Activated naive CD8-positive, alpha-beta T cell treated with anti-CD3 and anti-CD28 coated beads, Interleukin-2, amount 50 U/mL, for 16 hours (primary cell): ENCODE measurements at regions not wholly inside any gene's neighbourhood (a gene's known extent, or its start where the extent isn't known, plus 50 kb on each side); places are given as distances from the start of the nearest gene placed in this dataset.

Source experiments
- DNase-seq: peaks from one replicate; pipeline ENCODE4 v3.0.0-alpha.2; 2020; ENCODE audit warnings: low read depth, low spot score

DNA sequence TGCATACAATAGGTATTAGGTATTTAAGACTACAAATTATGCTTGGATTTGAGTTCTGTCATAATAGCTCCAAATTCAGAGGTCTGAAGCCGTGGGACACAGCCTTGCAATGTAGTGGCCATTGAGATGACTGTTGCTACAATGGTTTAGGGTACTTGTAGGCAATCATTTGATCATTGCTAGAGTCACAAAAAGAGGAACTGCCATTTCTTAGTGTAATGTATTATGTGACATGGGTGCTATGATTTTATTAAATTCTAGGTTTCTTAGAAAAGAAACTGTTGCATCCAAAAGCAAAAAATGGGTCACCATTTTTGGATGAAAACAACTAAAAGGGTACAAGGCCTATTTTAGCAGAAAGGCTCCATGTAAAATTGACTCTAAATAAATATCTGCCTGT lies 129.9 kb upstream of the ZNF644 start:
- DNase-seq: no peak

DNA sequence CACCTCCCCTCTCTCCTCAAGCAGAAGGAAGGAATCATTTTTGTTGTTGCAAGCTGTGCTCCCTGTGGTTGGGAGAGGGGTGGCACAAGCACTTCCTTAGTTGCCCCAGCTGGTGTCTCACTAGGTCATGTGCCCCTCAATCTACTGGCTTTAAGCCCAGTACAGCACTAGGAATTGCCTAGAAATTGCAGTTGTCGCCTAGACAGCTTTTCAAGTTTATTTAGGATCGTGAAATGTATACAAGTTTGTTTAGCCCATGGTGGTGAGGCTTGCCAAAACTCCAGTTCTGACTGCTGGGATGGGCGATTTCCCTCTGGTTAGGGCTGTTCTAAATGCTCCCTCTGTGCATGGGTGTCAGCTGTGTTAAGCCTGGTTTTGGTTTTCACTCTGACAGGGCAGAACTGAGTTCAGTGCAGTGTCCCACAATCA lies 126.8 kb upstream of the ZNF644 start:
- DNase-seq: no peak

DNA sequence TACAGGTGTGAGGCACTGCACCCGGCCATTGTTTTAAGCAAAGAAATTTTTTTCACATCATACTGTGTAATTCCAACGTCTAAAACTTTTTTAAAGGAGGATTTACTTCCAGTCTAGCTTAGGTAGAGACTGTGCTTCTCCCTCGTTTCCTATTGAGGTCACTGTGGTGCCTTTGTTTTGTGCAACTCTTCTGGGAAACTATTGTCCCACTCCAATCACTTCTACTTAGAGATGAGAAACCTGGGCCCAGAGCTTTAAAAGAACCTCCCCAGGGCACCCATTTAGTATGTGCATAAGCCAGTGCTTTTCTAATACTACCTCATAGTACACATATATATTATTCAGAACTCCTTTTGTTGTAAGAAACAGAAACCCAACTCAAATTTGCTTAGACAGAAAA lies 120.0 kb upstream of the ZNF644 start:
- DNase-seq: no peak

DNA sequence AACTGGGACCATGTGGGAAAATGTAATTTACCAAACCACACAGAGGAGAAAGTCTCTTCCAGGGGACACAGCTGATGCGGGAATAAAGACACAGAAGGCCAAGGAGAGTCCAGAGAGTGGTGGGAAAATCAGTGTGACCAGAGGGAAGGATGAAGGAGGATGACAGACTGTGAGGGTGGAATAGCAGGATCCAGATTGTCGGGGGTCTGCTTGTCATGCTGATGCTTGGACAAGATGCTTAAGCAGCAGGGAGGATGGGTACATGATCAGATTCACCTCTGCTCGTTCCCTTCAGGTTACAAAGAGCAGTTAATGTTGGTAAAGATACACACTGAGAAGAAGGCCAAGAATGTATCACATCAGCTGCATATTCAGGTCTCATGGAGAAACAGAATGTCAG lies 117.1 kb upstream of the ZNF644 start:
- DNase-seq: no peak

DNA sequence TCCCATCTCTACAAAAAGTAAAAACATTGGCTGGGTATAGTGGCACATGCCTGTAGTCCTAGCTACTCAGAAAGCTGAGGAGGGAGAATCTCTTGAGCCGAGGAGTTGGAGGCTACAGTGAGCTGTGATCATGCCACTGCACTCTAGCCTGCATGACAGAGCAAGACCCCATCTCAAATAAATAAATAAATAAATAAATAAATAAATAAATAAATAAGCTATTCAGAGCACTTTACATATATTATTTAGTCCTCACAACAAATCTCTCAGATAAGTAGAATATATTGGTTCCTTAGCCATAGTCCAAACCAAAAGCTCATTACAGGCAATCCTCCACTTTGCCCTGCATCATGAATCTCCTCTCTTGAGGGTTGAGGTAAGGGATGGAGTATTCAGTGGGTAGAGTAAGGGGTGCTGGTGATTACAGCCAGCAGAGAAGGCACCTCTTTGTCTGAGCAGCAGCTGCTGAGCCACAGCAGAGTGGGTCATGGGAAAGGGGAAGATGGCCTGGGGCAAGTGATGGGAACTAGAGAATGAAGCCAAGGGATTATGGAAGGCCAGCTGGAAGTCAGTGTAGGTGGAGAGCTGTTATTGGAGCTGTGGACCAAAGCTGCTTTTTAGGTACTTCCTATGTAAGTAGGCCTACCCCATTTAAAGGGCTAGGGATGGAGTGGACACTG lies 115.5 kb upstream of the ZNF644 start:
- DNase-seq: no peak

DNA sequence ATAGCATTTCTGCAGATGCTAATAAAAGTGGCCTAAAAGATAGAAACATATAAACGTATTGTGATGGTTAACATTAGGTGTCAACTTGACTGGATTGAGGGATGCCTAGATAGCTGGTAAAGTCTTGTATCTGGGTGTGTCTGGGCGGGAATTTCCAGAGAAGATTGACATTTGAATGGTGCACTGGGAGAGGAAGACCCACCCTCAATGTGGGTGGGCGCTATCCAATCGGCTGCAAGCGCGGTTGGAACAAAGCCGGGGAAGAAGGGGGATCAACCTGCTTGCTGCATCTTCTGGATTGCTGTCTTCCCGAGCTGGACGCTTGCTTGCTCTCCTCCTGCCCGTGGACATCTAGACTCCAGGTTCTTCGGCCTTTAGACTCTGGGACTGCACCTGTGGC lies 114.0 kb upstream of the ZNF644 start:
- no peak for DNase-seq

DNA sequence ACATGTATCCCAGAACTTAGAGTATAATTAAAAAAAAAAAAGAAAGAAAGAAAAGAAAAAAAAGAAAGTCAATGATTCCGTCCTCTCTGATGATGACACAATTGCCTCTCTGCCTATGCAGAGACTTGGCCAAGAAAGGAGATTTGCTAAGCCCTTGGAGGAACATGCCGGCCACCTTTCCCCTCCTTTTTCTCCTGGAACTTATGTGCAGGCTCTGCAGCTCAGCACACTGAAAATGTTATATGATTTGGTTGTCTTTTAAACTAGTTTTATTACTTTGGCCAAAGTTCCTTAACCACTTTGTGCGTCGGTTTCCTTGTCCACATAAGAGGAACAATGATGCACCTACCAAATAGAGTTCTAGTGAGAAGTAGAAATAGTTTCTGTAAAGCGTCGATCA lies 111.4 kb upstream of the ZNF644 start:
- no peak for DNase-seq

DNA sequence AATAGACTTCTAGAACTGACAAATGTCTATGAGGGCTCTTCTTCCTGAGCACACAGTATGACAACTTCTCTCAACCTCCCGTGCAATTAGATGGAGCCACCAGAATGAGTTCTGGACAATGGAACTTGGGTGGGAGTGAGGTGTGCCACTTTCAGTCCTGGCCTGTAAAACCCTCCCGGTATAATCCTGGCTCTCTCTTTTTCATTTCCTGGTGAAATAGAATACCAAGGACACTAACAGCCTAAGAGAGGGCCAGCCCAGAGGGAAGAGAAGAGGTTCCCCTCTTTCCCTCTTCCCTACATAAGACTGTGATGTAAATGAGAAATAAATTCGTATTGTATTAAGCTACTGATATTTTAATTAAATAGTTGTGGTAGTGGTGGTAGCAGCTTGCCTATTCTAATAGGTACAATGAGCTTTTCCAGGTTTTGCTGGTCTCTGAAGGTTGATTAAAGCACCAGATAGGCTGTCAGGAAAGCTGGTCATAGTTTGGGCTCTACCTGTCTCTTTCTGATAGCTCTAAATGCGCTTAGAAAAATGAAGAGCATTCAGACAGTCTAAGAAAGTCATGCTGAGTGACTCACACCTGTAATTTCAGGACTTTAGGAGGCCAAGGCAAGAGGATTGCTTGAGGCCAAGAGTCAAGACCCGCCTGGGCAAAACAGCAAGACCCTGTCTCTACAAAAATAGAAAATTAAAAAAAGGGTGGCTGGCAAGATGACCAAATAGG lies 108.6 kb upstream of the ZNF644 start:
- no peak for DNase-seq

DNA sequence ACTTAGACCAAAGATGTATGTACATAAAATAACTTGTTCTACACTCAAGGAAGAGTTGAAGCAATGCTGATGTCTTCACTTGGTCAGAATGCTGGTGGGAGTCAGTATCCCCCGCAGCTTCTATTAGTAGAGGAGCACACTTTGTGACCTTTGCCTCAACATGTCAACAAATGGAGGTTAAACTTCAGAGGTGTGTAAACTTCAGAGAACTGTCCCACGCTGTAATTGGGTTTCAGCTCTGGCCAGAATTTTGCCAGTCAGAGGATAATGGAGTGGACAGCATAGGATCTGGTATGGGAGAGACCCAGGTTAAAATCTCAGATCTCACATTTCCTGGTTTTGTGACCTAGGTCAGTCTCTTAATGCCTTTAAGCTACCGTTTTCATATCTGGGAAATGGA lies 107.6 kb upstream of the ZNF644 start:
- DNase-seq: no peak

DNA sequence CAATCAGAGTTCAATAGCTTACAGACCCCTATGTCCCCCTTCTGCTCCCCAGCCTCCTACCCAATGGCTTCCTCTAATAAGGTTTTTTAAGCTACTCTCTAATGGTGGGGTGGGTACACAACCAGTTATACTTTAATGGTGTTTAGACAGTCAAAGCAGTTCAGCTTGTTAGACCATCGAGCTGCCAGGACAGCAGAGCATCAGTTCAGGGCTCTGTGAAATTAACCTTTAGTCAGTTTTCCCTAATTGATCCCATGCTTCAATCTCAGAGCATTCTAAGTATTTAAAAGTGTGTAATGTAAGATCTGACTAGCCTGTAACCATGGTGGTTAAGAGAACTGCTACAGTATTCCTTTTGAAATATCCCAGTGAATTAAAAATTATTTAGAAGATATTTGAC lies 107.2 kb upstream of the ZNF644 start:
- no peak for DNase-seq

DNA sequence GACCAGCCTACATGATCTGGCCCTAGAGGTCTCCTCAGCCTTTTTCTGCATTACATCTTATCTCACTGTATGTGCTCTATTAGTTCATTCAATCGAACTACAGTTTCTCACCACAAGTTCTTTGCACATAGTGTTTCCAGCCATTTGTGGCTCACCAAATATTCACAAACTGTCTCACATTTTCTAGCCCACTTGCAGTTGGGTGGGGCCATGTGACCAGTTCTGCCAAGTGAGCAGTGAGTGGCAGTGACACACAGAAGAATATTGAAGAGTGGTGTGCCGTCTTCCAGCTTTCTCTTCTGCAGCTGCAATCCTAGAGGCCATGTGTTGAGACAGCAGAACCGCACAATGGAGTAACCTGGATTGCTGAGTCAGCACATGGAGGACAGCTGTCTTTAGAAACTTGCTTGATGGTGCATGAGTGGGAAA lies 103.2 kb upstream of the ZNF644 start:
- DNase-seq: no peak

DNA sequence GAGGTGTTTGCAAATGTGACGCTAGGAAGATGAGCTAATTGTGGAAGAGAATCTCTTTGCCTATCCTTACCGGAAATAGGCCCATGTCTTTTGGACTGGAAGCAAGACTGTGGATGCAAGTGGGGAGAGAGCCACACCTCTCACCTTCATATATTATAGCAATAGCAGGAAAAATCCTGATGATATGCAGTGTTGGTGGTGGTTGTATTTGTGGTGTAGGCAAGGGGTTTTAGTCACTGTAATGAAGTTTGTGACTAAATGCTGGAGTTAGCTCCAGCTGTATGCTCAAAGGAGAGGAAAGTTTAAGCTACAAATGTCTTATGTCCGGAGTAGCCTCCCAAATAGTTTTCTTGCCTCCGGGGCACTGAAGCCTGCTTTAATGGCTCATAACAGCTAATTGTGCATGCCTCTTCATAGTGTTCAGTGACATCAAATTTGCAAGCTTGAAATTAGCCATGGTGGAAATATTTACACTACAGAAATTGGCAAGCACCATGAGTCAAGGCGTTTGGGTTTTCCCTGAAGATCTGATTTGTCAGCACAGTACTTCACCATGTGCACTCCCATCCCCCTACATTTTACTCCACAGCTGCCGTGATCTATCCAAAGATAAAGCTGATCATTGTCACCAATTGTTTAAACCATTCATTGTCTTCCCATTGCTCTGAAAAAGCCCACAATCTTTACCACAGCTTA lies 102.6 kb upstream of the ZNF644 start:
- no peak for DNase-seq

DNA sequence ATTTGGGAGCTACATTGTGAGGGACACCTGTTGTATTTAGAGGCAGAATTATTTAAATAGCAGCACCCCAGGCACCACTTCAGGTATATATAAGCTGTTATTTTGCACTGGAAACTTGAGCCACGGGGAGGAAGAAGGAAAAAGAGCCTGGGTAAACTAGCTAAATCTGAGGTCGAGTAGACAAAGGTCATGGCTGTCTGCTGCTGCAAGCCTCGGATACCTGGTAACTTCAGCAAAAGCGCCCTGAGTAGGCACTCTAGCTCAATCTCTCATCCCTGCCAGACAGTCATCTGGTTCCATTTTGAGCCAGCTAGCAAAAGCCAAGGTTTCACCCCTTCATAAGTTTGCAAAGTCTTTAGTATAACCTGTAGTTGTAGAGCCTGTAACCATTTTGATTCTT lies 101.9 kb upstream of the ZNF644 start:
- DNase-seq: no peak

DNA sequence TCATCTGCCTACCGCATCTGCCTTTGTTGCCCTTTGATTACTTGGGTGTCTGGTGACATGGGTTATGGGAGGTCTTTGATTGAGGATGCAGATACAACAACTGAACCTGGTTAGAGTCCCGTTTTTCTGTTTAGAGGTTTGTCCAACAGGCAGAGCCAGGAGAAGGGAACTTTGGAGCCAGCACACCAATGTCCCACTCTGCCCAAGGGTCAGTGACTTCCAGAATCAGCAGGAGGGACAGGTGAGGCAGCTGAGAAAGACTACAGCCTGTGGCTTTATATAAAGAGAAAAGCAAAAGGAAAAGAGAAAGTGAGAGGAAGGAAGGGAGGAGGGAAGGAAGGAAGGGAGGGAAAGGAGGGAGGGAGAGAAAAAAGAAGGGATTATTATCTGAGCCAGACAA lies 101.5 kb upstream of the ZNF644 start:
- no peak for DNase-seq

DNA sequence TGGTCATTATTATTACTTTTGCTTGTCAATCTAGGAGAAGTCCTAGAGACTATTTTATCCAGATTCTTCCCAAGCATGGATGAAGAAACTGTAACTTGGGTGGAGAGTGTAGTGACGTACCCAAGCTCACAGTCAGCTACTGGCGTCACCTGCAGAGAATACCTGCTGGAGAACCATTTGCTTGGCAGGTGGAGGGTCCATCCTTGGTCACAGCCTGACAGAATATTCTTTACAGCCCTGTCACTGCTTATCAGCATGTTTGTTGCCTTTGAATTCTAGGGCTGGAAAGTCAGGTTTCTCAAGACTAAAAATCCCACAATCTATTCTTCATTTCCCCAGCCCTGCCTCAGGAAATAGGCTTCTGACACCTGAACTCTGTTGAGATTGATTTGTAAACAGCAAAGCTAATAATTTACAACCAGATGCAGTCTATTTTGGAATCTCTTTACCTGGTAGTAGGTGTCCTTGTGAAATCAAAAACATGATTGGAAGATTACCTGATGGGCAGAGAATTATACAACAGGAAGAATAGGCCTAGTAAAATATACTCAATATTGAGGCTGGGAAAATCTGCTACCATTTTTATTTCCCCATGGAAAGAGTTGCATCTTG lies 100.4 kb upstream of the ZNF644 start:
- no peak for DNase-seq

DNA sequence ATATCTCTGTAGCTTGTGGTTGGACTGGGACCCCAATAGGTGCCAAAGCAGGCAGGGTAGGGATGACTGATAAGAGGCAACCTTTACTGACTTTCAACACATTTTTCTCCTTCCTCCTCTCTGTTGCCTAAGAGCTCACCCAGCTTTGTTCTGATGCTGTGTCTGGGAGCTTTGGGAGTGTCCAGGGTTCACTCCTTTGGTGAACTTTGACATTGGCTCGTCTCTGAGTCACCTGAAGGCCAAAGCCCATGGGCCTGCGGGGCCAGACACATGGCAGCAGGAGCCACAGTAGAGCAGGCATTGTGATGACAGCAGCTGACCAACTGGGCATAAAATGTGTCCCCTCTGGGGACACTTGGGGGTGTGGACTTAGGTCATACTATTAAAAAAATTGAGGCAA lies 99.5 kb upstream of the ZNF644 start:
- DNase-seq: no peak

DNA sequence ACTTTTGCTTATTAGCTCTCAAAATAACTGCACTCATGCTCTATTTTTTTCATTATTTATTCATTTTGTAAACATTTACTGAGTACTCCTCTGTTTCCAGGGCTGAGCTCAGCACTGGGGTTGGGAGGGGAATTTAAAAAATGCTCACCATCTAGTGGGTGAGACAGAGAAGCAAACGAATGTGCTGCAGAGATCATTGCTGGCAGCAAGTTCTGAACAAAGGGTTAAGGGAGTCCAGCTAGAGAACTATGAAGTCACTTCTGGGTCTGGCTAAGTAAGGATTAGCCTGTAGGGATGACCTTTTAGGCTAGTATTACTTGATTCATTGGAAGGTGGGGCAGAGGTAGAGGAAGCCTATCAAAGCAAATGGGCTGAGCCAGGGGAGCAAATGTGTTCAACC lies 99.1 kb upstream of the ZNF644 start:
- DNase-seq: no peak

DNA sequence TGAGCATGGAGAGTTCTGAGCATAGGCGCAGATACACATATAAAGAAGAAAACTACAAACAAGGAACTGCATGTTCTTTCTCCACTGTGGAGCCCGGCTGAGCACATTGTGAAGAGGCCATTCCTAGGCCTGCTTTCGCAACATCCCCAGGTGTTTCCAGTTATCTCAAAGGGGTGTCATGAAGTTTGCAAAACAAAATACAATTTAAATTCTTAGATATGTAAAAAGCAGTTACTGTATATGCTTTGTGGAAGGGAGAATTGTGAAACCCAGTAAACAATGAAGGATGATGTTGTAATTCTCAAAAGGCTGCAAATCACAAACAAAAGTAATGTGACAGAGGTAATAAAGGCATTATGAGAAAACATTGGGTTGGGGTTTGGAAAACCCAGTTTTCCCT lies 98.6 kb upstream of the ZNF644 start:
- no peak for DNase-seq

DNA sequence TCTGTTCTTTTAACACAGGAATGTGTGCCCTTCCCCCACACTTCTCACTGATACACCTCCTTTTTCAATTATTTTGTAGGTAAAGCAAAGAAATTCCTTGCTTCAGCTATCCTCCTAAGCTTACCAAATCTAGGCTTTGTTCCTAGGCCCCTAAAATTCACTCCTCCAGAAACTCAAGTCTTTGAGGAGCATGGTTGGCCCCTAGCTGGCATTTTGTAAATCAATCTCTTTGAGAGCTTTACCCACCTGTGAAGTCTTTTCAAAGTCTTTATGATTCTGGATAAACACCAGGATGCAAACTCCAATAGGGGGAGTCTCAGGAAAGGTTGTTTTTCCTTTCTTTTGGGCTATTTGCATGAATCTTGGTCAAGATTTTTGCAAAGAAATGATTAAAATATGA lies 82.9 kb upstream of the ZNF644 start:
- no peak for DNase-seq

DNA sequence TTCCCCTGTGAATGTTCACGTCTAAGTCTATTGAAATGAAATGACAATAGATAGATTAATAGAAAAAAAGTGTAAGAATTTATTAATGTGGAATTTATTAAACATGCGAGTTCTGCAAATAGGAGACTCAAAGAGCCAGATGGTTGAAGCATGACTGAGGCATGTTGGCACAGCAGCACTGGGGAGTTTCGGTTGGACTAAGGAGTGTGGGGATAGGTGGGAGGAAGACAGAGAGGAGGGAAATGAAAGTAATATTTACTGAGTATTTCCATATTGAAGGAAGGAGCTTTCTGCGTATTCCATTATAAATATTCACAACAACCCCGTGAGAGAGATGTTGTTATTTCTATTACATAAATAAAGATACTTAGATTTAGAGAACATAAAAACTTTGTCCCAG lies 79.5 kb upstream of the ZNF644 start:
- DNase-seq: no peak

DNA sequence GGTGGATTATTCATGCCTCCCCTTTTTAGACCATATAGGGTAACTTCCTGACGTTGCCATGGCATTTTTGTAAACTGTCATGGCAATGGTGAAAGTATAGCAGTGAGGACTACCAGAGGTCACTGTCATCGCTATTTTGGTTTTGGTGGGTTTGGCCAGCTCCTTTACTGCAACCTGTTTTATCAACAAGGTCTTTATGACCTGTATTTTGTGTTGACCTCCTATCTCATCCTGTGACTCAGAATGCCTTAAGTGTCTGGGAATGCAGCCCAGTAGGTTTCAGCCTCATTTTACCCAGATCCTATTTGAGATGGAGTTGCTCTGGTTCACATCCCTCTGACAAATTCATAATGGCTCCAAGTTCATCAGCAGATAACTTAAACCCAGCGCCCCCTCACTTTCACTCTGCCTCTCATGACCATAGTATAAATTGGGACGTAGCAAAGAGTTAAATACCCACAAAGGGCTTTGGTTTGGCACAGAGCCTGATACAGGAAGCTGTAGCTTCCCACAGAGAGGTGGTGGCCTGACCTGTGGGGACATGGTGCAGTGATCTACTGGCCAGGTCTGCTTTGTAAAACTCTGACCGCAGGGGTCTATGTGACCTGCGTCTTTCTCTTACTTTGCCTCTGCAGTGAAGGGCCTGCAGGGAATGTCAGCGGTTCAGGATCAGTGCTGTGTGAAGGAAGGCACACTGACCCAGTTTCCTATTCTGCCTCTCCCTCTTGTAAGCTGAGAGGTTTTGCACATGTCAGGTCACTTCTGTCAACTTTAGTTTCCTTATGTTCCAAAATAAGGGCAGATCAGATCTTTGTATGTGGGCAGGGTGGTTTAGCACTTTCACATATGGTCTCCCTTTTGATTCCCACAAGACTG lies 78.1 kb upstream of the ZNF644 start:
- DNase-seq: no peak
